HG03139 (cell line): ENCODE measurements at regions not wholly inside any gene's neighbourhood (a gene's known extent, or its start where the extent isn't known, plus 50 kb on each side); places are given as distances from the start of the nearest gene placed in this dataset.
A peak's percentile ranks its signal among the peaks of the same experiment; 100 is the strongest.
"Not testable (repeated sequence)": the region's sequence is repeated elsewhere in the genome, so short reads cannot be mapped to it uniquely, and the experiment has no call there.

Source experiments
- ATAC-seq: cut with Tn5 transposase; IDR thresholded peaks from one replicate; pipeline ENCODE4 v1.9.1; 2021; ENCODE audit not compliant: unreplicated experiment

DNA sequence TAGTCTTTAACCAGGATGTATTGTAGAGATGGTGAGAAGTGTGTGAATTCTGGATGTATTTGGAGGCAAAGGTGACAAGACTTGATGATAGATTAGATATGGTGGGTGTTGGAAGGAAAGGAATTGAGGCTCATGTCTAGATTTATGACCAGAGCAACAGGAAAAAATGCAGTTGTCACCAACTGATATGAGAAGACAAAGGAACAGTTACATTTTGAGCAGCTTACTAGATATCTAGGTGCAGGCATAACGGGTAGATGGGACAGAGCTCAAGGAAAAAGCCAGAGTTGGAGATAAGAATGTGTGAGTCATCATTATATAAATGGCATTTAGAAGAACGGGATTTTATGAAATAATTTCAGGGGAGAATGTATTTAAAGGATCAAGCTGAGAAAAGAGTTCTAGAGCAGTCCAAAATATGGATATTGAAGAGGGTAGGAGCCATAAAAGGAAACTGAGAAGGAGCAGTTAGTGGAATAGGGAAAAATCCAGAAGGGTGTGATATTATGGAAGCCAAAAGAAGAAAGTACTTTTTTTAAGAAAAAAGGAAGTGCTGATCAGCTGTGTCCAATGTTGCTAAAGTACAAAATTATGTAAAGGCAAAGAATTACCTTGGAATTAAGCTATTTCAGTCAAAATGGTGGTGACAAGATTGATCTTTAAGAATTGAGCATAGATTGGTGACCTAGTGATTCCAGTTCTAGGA, 262.5 kb downstream of the CGGBP1 start:
- no peak for ATAC-seq

DNA sequence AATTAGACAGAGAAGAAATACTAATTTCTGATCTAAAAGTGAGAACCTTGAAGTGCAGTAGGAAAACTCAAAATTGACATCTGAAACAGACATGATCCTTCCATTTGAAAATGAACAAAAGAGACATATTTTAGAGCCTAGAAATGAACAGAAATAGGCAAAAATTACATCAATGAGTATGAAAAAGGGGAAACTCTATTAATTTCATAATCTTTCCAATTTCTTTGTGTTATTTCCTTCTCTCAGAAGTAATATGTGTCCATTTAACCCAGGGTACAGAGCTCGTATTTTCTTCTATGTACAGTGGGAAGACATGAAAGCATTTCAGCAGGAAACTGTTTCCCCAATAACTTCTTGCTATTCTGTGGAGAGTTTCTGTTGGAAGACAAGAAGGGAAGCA, 263.1 kb downstream of the CGGBP1 start:
- ATAC-seq: no peak

DNA sequence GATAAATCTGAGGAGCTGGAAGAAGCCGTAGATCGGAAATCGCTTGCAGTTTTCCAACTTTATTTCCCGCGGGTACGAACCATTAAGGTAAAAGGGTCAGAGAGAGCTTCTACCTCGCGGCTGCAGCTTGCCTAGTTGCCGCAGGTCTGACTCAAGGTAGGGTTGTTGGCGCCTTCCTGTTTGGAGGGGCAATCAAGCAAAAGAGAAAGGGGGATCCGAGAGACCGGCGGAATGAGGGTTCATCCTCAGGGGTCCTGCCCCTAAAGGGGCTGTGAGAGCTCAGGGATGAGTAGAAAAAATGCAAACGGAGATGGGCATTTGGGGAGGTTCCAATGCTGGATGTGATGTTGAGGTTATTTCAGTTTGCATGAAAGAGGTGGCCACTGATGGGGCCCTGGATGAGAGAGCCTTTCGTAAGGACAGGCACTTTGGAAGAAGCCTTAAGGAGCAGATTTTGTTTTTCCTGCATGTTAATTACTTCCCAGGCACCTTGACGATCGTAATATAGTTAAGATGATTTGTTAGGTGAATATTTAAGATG, 265.4 kb downstream of the CGGBP1 start:
- no peak for ATAC-seq

GRCh38 chr3:87792534-87793336, 266.1 kb downstream of the CGGBP1 start, which contains the start of gene HTR1F:
HTR1F (plus strand) TSS chr3:87792706.
- ATAC-seq: no peak

- no peak for ATAC-seq
Observed at GRCh38 chr3:87792198-87792533, 266.6 kb downstream of the CGGBP1 start.

DNA sequence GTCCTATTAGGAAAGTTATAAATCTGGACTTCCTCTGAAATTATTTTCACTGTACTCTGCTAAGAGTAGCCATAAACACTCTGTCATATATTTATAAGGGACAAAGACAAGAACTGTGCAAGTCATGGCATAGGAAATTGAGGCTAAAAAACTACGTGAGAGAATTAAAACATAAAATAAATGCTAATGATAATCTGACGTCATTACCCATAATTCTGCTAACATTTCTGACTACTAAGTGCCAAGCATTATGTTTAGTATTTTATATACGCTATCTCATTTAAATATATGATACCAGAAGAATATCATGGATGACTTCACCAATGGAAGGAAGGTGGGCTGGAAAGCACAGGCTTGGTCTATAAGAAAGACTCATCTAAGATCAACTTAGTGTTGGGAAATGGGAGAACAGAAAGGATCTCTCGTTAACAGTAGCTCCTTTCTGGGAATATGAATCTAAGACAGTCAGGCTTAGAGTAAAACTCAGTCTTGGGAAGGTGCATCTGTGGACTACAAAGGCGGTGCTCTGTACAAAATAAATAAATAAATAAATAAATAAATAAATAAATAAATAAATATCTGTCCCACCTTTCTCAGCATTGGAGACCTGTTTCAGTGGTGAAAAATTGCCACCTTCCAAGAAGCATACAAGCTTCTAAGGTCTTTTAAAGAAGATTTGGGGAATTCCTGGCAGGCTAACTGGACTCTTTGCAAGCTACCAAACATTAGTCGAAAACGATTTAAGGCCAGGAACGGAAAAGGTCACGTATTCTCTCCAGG, 267.4 kb downstream of the CGGBP1 start:
- no peak for ATAC-seq

DNA sequence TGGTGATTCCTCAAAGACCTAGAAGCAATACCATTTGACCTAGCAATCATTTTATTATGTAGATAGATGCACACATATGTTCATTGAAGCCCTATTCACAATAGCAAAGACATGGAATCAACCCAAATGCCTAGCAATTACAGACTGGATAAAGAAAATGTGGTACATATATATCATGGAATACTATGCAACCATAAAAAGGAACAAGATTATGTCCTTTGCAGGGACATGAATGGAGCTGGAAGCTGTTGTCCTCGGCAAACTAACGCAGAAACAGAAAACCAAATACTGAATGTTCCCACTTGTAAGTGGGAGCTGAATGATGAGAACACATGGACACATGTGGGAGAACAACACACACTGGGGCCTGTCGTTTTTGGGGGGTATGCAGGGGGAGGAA, 269.8 kb downstream of the CGGBP1 start:
- ATAC-seq: not testable (repeated sequence)

GRCh38 chr3:87788516-87788915, 270.3 kb downstream of the CGGBP1 start:
- no peak for ATAC-seq

GRCh38 chr3:87780811-87781210, 278.0 kb downstream of the CGGBP1 start:
- ATAC-seq: no peak

DNA sequence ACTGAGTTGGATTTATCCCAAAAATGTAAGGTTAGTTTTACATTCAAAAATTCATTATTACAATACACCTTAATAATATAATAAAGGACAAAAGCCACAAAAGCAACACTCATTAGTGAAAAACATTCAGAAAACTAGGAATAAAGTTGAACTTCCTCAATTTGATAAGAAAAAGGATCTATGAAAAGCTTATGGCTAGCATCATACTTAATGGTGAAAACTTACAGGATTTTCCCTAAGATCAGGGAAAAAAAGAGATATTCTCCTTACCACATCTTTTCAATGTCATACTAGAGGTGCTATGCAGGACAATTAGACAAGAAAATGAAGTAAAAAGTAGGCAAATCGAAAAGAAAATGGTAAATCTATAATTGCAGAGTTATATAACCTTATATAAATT, 279.9 kb downstream of the CGGBP1 start:
- ATAC-seq: no peak

DNA sequence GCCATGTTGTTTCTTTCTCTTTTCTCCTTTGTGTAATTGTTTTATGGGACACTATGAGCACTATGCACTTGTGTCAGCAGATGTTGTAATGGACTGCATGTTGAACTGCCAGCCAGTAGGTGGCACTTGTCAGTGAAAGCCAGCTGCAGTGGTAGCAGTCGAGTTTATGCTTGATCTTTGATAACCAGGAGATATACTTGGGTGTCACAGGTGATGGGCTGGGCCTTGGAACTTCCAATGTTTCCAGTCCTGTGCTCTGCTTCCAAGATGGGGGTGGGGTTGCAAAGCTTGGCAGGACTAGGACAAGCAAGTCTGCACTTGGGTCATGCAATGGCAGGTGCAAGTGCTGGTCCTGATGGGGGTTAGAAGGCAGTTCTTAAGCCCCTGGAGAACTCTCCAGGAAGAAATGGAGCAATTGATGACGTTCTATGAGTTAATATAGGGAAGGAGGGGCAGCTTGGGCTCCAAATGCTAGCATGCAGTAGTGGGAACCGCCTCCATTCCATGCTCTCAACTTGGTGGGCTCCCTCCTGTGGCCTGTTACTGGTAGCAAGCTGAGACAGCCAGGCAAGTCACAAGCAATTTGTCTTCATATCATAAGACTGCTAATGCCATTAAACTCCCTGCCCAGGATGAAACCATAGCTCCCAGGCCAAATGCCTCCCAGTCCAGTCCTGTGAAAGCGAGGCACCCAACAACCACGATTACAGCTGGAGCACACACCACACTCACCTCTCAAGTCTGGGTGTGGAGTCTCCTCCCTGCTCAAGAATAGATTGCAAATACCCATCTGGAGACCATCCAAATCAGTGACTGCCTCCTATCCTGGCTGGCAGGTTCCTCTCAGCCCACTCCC, 287.2 kb downstream of the CGGBP1 start:
- ATAC-seq: peak; percentile 96

- no peak for ATAC-seq
Observed at GRCh38 chr3:87766721-87767120, 292.1 kb downstream of the CGGBP1 start.

DNA sequence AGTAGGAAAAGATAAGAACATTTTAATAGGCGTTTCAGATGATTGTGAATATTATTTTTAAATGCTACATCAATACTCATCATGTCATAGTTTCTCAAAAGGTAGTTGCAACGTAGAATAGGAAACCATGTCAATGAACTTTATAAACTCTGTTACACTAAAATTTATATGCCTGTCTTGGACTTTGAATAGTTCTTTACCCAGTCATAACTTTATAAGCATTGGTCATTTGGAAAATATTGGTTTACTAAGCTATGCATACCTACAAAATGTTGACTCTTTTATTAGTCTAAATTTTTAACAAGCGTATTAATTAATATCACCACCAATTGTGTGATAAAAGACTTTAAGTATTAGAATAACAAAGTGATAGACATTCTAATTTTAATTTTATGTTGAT, 293.5 kb downstream of the CGGBP1 start:
- no peak for ATAC-seq

- no peak for ATAC-seq
Observed at GRCh38 chr3:87761795-87762194, 297.0 kb downstream of the CGGBP1 start.

DNA sequence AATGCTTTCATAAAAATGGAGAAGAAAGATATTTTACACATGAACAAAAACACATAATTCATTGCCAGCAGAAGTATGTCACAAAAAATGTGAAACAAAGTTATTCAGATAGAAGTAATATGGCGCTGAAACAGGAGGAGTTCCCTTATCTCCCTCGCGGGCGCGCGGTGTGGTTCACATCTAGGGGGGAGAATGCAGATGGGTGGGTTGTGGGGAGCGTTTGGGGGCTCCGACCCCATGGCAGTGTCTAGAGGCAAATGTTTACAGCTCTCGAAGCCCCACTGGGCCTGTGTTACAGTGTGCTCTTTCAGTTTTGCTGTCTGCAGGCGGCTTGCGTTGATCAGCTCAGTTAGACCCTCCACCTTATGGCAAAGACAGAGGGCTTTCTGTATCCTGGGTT, 297.5 kb downstream of the CGGBP1 start:
- no peak for ATAC-seq

DNA sequence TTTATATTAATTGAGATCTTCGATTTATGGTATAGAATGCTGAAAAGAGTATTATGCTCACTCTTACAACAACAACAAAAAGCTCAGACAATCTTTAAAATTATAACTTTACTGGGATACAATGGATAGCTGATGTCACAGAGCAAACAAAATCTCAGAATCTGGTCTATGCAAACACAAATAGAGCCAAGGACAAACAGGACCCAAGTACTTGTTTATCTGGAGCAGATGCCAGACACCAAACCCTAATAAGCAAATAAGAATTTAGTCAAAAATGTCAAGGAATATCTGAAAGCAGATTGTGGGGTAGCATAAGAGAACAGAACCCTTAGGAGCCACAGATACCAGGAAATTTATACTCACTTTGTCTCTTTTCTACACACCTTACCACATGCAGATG, 302.2 kb downstream of the CGGBP1 start:
- no peak for ATAC-seq

- ATAC-seq: no peak
Observed at GRCh38 chr3:87755852-87756251, 303.0 kb downstream of the CGGBP1 start.

GRCh38 chr3:87742250-87742649, 316.6 kb downstream of the CGGBP1 start:
- no peak for ATAC-seq

- not testable (repeated sequence) for ATAC-seq
Observed at GRCh38 chr3:87740894-87741293, 317.9 kb downstream of the CGGBP1 start.

- ATAC-seq: not testable (repeated sequence)
Observed at GRCh38 chr3:87737817-87738216, 321.0 kb downstream of the CGGBP1 start.
